ENCODE measurements at regions not wholly inside any gene's neighbourhood (a gene's known extent, or its start where the extent isn't known, plus 50 kb on each side); places are given as distances from the start of the nearest gene placed in this dataset.

- H3K36me3 Mint-ChIP-seq = no peaks in the 10 kb centered on the region
- no peak overlapping the region for H3K27ac Mint-ChIP-seq
- no peaks in the 10 kb centered on the region for H3K9me3 Mint-ChIP-seq (ENCODE audit: low read depth)
- H3K4me1 Mint-ChIP-seq (ENCODE audit: low read depth) = no peaks in the 10 kb centered on the region
- no peak overlapping the region for H3K4me3 Mint-ChIP-seq
- peaks cover 2% of the 10 kb centered on the region for H3K27me3 Mint-ChIP-seq
Measured at GRCh38 chr9:106393226-106393625, 469.7 kb upstream of the ZNF462 start.

- no peaks in the 10 kb centered on the region for H3K4me1 Mint-ChIP-seq (ENCODE audit: low read depth)
- no peak overlapping the region for H3K27ac Mint-ChIP-seq
- H3K4me3 Mint-ChIP-seq = no peak overlapping the region
- peaks cover 3% of the 10 kb centered on the region for H3K9me3 Mint-ChIP-seq (ENCODE audit: low read depth)
- H3K36me3 Mint-ChIP-seq = no peaks in the 10 kb centered on the region
- H3K27me3 Mint-ChIP-seq = no peaks in the 10 kb centered on the region
Measured at GRCh38 chr9:106400170-106400569, 462.8 kb upstream of the ZNF462 start.

GRCh38 chr9:106400950-106401349 is 462.0 kb upstream of the ZNF462 start:
- H3K4me1 Mint-ChIP-seq (ENCODE audit: low read depth) = no peaks in the 10 kb centered on the region
- no peak overlapping the region for H3K4me3 Mint-ChIP-seq
- H3K27me3 Mint-ChIP-seq = no peaks in the 10 kb centered on the region
- no peaks in the 10 kb centered on the region for H3K36me3 Mint-ChIP-seq
- H3K27ac Mint-ChIP-seq = no peak overlapping the region
- H3K9me3 Mint-ChIP-seq (ENCODE audit: low read depth) = peaks cover 3% of the 10 kb centered on the region

GRCh38 chr9:106403081-106403480 is 459.9 kb upstream of the ZNF462 start:
- no peak overlapping the region for H3K27ac Mint-ChIP-seq
- no peak overlapping the region for H3K4me3 Mint-ChIP-seq
- H3K36me3 Mint-ChIP-seq = no peaks in the 10 kb centered on the region

GRCh38 chr9:106404137-106404536 is 458.8 kb upstream of the ZNF462 start:
- Mint-ChIP-seq H3K9me3 (ENCODE audit: low read depth) (peaks cover 3% of the 10 kb centered on the region), H3K36me3 (no peaks in the 10 kb centered on the region), H3K4me1 (ENCODE audit: low read depth) (no peaks in the 10 kb centered on the region), H3K27me3 (no peaks in the 10 kb centered on the region), H3K4me3 (no peak overlapping the region), H3K27ac (no peak overlapping the region)

More at GRCh38 chr9:106403081-106403480, 459.9 kb upstream of the ZNF462 start:
- H3K9me3 Mint-ChIP-seq (ENCODE audit: low read depth) = peaks cover 3% of the 10 kb centered on the region
- H3K4me1 Mint-ChIP-seq (ENCODE audit: low read depth) = no peaks in the 10 kb centered on the region
- no peaks in the 10 kb centered on the region for H3K27me3 Mint-ChIP-seq

- no peaks in the 10 kb centered on the region for H3K27me3 Mint-ChIP-seq
- no peak overlapping the region for H3K27ac Mint-ChIP-seq
- no peak overlapping the region for H3K4me3 Mint-ChIP-seq
- H3K36me3 Mint-ChIP-seq = no peaks in the 10 kb centered on the region
- H3K4me1 Mint-ChIP-seq (ENCODE audit: low read depth) = no peaks in the 10 kb centered on the region
- peaks cover 3% of the 10 kb centered on the region for H3K9me3 Mint-ChIP-seq (ENCODE audit: low read depth)
Measured at GRCh38 chr9:106405871-106406435, 457.0 kb upstream of the ZNF462 start.

GRCh38 chr9:106414042-106414441 is 448.9 kb upstream of the ZNF462 start:
- Mint-ChIP-seq H3K4me1 (ENCODE audit: low read depth) (no peaks in the 10 kb centered on the region), H3K9me3 (ENCODE audit: low read depth) (no peaks in the 10 kb centered on the region), H3K36me3 (no peaks in the 10 kb centered on the region), H3K4me3 (no peak overlapping the region), H3K27ac (no peak overlapping the region), H3K27me3 (no peaks in the 10 kb centered on the region)

- Mint-ChIP-seq H3K27ac (no peak overlapping the region), H3K27me3 (no peaks in the 10 kb centered on the region), H3K36me3 (no peaks in the 10 kb centered on the region), H3K4me3 (no peak overlapping the region), H3K9me3 (ENCODE audit: low read depth) (no peaks in the 10 kb centered on the region), H3K4me1 (ENCODE audit: low read depth) (no peaks in the 10 kb centered on the region)
Measured at GRCh38 chr9:106417685-106418084, 445.3 kb upstream of the ZNF462 start.

- H3K4me3 Mint-ChIP-seq = no peak overlapping the region
- no peak overlapping the region for H3K27ac Mint-ChIP-seq
- no peaks in the 10 kb centered on the region for H3K4me1 Mint-ChIP-seq (ENCODE audit: low read depth)
- no peaks in the 10 kb centered on the region for H3K36me3 Mint-ChIP-seq
- H3K27me3 Mint-ChIP-seq = no peaks in the 10 kb centered on the region
- no peaks in the 10 kb centered on the region for H3K9me3 Mint-ChIP-seq (ENCODE audit: low read depth)
Measured at GRCh38 chr9:106419829-106420228, 443.1 kb upstream of the ZNF462 start.

GRCh38 chr9:106420511-106420944 is 442.4 kb upstream of the ZNF462 start:
- Mint-ChIP-seq H3K27me3 (no peaks in the 10 kb centered on the region), H3K9me3 (ENCODE audit: low read depth) (no peaks in the 10 kb centered on the region), H3K4me1 (ENCODE audit: low read depth) (no peaks in the 10 kb centered on the region), H3K27ac (no peak overlapping the region), H3K36me3 (no peaks in the 10 kb centered on the region), H3K4me3 (no peak overlapping the region)

GRCh38 chr9:106421772-106422171 is 441.2 kb upstream of the ZNF462 start:
- Mint-ChIP-seq H3K27ac (no peak overlapping the region), H3K4me1 (ENCODE audit: low read depth) (no peaks in the 10 kb centered on the region), H3K27me3 (no peaks in the 10 kb centered on the region), H3K36me3 (no peaks in the 10 kb centered on the region), H3K9me3 (ENCODE audit: low read depth) (no peaks in the 10 kb centered on the region), H3K4me3 (no peak overlapping the region)

GRCh38 chr9:106423575-106423974 is 439.4 kb upstream of the ZNF462 start:
- Mint-ChIP-seq H3K4me3 (no peak overlapping the region), H3K27ac (no peak overlapping the region), H3K4me1 (ENCODE audit: low read depth) (no peaks in the 10 kb centered on the region), H3K9me3 (ENCODE audit: low read depth) (no peaks in the 10 kb centered on the region), H3K27me3 (no peaks in the 10 kb centered on the region), H3K36me3 (no peaks in the 10 kb centered on the region)

- H3K4me1 Mint-ChIP-seq (ENCODE audit: low read depth) = no peaks in the 10 kb centered on the region
- H3K4me3 Mint-ChIP-seq = no peak overlapping the region
- peaks cover 7% of the 10 kb centered on the region for H3K9me3 Mint-ChIP-seq (ENCODE audit: low read depth)
- H3K36me3 Mint-ChIP-seq = no peaks in the 10 kb centered on the region
- H3K27ac Mint-ChIP-seq = no peak overlapping the region
- H3K27me3 Mint-ChIP-seq = no peaks in the 10 kb centered on the region
Measured at GRCh38 chr9:106432631-106433030, 430.3 kb upstream of the ZNF462 start.

- H3K27ac Mint-ChIP-seq = no peak overlapping the region
- H3K9me3 Mint-ChIP-seq (ENCODE audit: low read depth) = peaks cover 4% of the 10 kb centered on the region
- no peak overlapping the region for H3K4me3 Mint-ChIP-seq
- H3K36me3 Mint-ChIP-seq = no peaks in the 10 kb centered on the region
- H3K27me3 Mint-ChIP-seq = no peaks in the 10 kb centered on the region
- H3K4me1 Mint-ChIP-seq (ENCODE audit: low read depth) = no peaks in the 10 kb centered on the region
Measured at GRCh38 chr9:106438928-106439327, 424.0 kb upstream of the ZNF462 start.

- Mint-ChIP-seq H3K4me3 (no peak overlapping the region), H3K36me3 (no peaks in the 10 kb centered on the region), H3K4me1 (ENCODE audit: low read depth) (no peaks in the 10 kb centered on the region), H3K27ac (no peak overlapping the region), H3K9me3 (ENCODE audit: low read depth) (peaks cover 7% of the 10 kb centered on the region), H3K27me3 (no peaks in the 10 kb centered on the region)
Measured at GRCh38 chr9:106441283-106441682, 421.7 kb upstream of the ZNF462 start.

- peaks cover 7% of the 10 kb centered on the region for H3K9me3 Mint-ChIP-seq (ENCODE audit: low read depth)
- H3K36me3 Mint-ChIP-seq = no peaks in the 10 kb centered on the region
- no peak overlapping the region for H3K4me3 Mint-ChIP-seq
- no peaks in the 10 kb centered on the region for H3K27me3 Mint-ChIP-seq
- H3K4me1 Mint-ChIP-seq (ENCODE audit: low read depth) = no peaks in the 10 kb centered on the region
- no peak overlapping the region for H3K27ac Mint-ChIP-seq
Measured at GRCh38 chr9:106443520-106443919, 419.4 kb upstream of the ZNF462 start.

All from activated naive CD8-positive, alpha-beta T cell (primary cell).